GM23338 (cell line): ENCODE measurements at regions not wholly inside any gene's neighbourhood (a gene's known extent, or its start where the extent isn't known, plus 50 kb on each side); places are given as distances from the start of the nearest gene placed in this dataset.
"Not testable (repeated sequence)": the region's sequence is repeated elsewhere in the genome, so short reads cannot be mapped to it uniquely, and the experiment has no call there.

Source experiments
- ATAC-seq: fragments of 200-7000 bp; cut with Tn5 transposase; 3 replicates; pipeline ENCODE4 v1.9.1; 2020
- DNase-seq: peaks from one replicate; pipeline ENCODE4 v3.0.0-alpha.2; 2015; ENCODE audit warnings: low spot score
- H2AFZ ChIP-seq: fragments of 200-600 bp; sonication (generic); 2 replicates; pipeline ENCODE4 v1.8.0; 2016; ENCODE audit warnings: antibody characterized with exemption, mild to moderate bottlenecking, moderate library complexity
- H3F3A ChIP-seq: fragments of 200-600 bp; sonication (generic); replicated peaks from 2 replicates; pipeline ENCODE4 v1.8.0; 2017; ENCODE audit warnings: antibody characterized with exemption, mixed run types, low read depth
- H3K27ac ChIP-seq: fragments of 200-600 bp; sonication (generic); 2 replicates; pipeline ENCODE4 v1.6.1; 2016; ENCODE audit warnings: low read depth
- H3K27me3 ChIP-seq: fragments of 200-600 bp; sonication (generic); 2 replicates; pipeline ENCODE4 v1.8.0; 2016; ENCODE audit warnings: mild to moderate bottlenecking, mixed run types, moderate library complexity; ENCODE audit not compliant: insufficient read depth
- H3K36me3 ChIP-seq: fragments of 200-600 bp; sonication (generic); 2 replicates; pipeline ENCODE4 v1.8.0; 2016; ENCODE audit warnings: mild to moderate bottlenecking; ENCODE audit not compliant: insufficient read depth
- H3K4me1 ChIP-seq: fragments of 200-600 bp; sonication (generic); 2 replicates; pipeline ENCODE4 v1.8.0; 2016; ENCODE audit warnings: mild to moderate bottlenecking, moderate library complexity; ENCODE audit not compliant: insufficient read depth
- H3K4me2 ChIP-seq: fragments of 200-600 bp; sonication (generic); 2 replicates; pipeline ENCODE4 v1.7.1; 2017; ENCODE audit warnings: mixed run types
- H3K4me3 ChIP-seq: fragments of 200-600 bp; sonication (generic); 2 replicates; pipeline ENCODE4 v1.6.1; 2016; ENCODE audit warnings: mixed run types
- H3K79me2 ChIP-seq: fragments of 200-600 bp; sonication (generic); replicated peaks from 2 replicates; pipeline ENCODE4 v1.8.0; 2017; ENCODE audit warnings: mild to moderate bottlenecking; ENCODE audit not compliant: insufficient read depth
- H3K9me2 ChIP-seq: fragments of 200-600 bp; sonication (generic); 2 replicates; pipeline ENCODE4 v1.8.0; 2017; ENCODE audit not compliant: insufficient read depth
- H4K20me1 ChIP-seq: fragments of 200-600 bp; sonication (generic); replicated peaks from 2 replicates; pipeline ENCODE4 v1.8.0; 2017; ENCODE audit warnings: mild to moderate bottlenecking; ENCODE audit not compliant: insufficient read depth
- H3K27ac Mint-ChIP-seq: 2 replicates; pipeline ENCODE4 v1.8.0; 2020; ENCODE audit warnings: inconsistent platforms, mild to moderate bottlenecking, moderate library complexity, mixed read lengths
- H3K27me3 Mint-ChIP-seq: 3 replicates; pipeline ENCODE4 v1.8.0; 2022; ENCODE audit warnings: low read depth, mild to moderate bottlenecking, moderate library complexity, mixed read lengths, inconsistent platforms; ENCODE audit not compliant: insufficient read depth, poor library complexity
- H3K36me3 Mint-ChIP-seq: 3 replicates; pipeline ENCODE4 v1.8.0; 2021; ENCODE audit warnings: low read depth, mild to moderate bottlenecking, inconsistent platforms, moderate library complexity, mixed read lengths
- H3K4me1 Mint-ChIP-seq: 3 replicates; pipeline ENCODE4 v1.8.0; 2020; ENCODE audit warnings: mild to moderate bottlenecking, inconsistent platforms, mixed read lengths
- H3K4me3 Mint-ChIP-seq: 3 replicates; pipeline ENCODE4 v1.8.0; 2021; ENCODE audit warnings: moderate library complexity, mild to moderate bottlenecking, inconsistent platforms, mixed read lengths
- H3K9me3 Mint-ChIP-seq: 3 replicates; pipeline ENCODE4 v1.8.0; 2020; ENCODE audit warnings: moderate library complexity, mild to moderate bottlenecking, inconsistent platforms, mixed read lengths
- CREB1 ChIP-seq: fragments of 250-450 bp; sonication (Bioruptor Pico); IDR thresholded peaks from 2 replicates; pipeline ENCODE4 v1.5.0; 2020; ENCODE audit warnings: low read depth, mild to moderate bottlenecking, moderate library complexity
- EZH2 ChIP-seq: fragments of 200-600 bp; sonication (generic); IDR thresholded peaks from one replicate; pipeline ENCODE4 v1.8.0; 2017; ENCODE audit warnings: antibody characterized with exemption, mild to moderate bottlenecking, low read depth; ENCODE audit not compliant: unreplicated experiment
- EZH2phosphoT487 ChIP-seq: fragments of 200-600 bp; sonication (generic); IDR thresholded peaks from one replicate; pipeline ENCODE4 v1.8.1; 2018; ENCODE audit warnings: antibody characterized with exemption; ENCODE audit not compliant: unreplicated experiment
- JUNB ChIP-seq: IDR thresholded peaks from one replicate; pipeline ENCODE4 v1.6.1; 2016; ENCODE audit warnings: antibody characterized with exemption; ENCODE audit not compliant: unreplicated experiment
- NANOG ChIP-seq: IDR thresholded peaks from 2 replicates; pipeline ENCODE4 v1.6.1; 2016; ENCODE audit warnings: antibody characterized with exemption, borderline replicate concordance
- POLR2AphosphoS5 ChIP-seq: IDR thresholded peaks from 2 replicates; pipeline ENCODE4 v1.6.1; 2016; ENCODE audit warnings: antibody characterized with exemption, low read depth
- STAT1 ChIP-seq: IDR thresholded peaks from one replicate; pipeline ENCODE4 v1.6.1; 2016; ENCODE audit warnings: antibody characterized with exemption; ENCODE audit not compliant: unreplicated experiment
- ZNF114 ChIP-seq: fragments of 250-450 bp; sonication (Bioruptor Pico); IDR thresholded peaks from 2 replicates; pipeline ENCODE4 v1.5.0; 2020; ENCODE audit warnings: mild to moderate bottlenecking, moderate library complexity
- ZNF331 ChIP-seq: fragments of 250-450 bp; sonication (Bioruptor Pico); IDR thresholded peaks from 2 replicates; pipeline ENCODE4 v1.5.0; 2020; ENCODE audit warnings: low read depth, mild to moderate bottlenecking, moderate library complexity
- TF ChIP-seq, protein P1 (sequence below): IDR thresholded peaks from one replicate; pipeline ENCODE4 v1.6.1; 2018; ENCODE audit warnings: antibody characterized with exemption; ENCODE audit not compliant: unreplicated experiment
- TF ChIP-seq, protein P2 (sequence below), 2 experiments: fragments of 200-600 bp in 1 of 2; sonication (generic) in 1 of 2; conservative IDR thresholded peaks; 2 replicates each; pipeline versions ENCODE4 v1.5.1 to v1.6.1; 2016 to 2017; ENCODE audit warnings: antibody characterized with exemption in 2 of 2, low read depth in 2 of 2, mild to moderate bottlenecking in 2 of 2, moderate library complexity in 1 of 2
- TF ChIP-seq, protein P3 (sequence below): IDR thresholded peaks from 2 replicates; pipeline ENCODE4 v1.6.1; 2016; ENCODE audit warnings: antibody characterized with exemption

DNA sequence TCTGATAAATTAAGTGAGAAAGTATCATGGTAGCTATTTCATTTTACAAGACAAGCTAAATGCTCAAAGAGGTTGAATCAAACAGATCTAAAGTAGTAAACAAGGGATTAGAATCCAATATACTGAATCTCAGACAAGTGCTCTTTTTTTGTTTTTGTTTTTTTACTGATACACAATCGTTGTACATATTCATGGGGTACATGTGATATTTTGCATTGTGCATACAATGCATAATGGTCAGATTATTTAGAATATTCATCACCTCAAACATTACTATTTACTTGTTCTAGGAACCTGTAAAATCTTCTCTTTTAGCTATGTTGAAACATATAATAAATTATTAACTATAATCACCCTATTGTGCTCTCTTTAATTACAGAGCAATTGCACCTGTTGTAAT is 57.0 kb upstream of the HCRTR2 start:
- Mint-ChIP-seq H3K9me3 (peaks cover 18% of the 10 kb centered on the region; the same call in 2 of the 3 replicates), H3K36me3 (peaks cover 5% of the 10 kb centered on the region; the same call in 1 of the 3 replicates), H3K4me1 (no peaks in the 10 kb centered on the region), H3K27me3 (no peaks in the 10 kb centered on the region), H3K4me3 (no peak overlapping the region), H3K27ac (no peak overlapping the region)
- Histone ChIP-seq H3K27me3 (no peaks in the 10 kb centered on the region), H3K4me1 (no peaks in the 10 kb centered on the region), H2AFZ (no peak overlapping the region), H3K4me3 (no peak overlapping the region), H3K9me2 (no peaks in the 10 kb centered on the region; the same call in 1 of the 2 replicates), H3K36me3 (no peaks in the 10 kb centered on the region), H3F3A (no peaks in the 10 kb centered on the region), H3K79me2 (no peaks in the 10 kb centered on the region), H4K20me1 (no peaks in the 10 kb centered on the region), H3K4me2 (no peak overlapping the region), H3K27ac (no peak overlapping the region)
- no peak for TF ChIP-seq CREB1 (CRISPR knock-in tag)
- TF ChIP-seq EZH2: no peak
- TF ChIP-seq NANOG: no peak
- TF ChIP-seq, protein P1, sequence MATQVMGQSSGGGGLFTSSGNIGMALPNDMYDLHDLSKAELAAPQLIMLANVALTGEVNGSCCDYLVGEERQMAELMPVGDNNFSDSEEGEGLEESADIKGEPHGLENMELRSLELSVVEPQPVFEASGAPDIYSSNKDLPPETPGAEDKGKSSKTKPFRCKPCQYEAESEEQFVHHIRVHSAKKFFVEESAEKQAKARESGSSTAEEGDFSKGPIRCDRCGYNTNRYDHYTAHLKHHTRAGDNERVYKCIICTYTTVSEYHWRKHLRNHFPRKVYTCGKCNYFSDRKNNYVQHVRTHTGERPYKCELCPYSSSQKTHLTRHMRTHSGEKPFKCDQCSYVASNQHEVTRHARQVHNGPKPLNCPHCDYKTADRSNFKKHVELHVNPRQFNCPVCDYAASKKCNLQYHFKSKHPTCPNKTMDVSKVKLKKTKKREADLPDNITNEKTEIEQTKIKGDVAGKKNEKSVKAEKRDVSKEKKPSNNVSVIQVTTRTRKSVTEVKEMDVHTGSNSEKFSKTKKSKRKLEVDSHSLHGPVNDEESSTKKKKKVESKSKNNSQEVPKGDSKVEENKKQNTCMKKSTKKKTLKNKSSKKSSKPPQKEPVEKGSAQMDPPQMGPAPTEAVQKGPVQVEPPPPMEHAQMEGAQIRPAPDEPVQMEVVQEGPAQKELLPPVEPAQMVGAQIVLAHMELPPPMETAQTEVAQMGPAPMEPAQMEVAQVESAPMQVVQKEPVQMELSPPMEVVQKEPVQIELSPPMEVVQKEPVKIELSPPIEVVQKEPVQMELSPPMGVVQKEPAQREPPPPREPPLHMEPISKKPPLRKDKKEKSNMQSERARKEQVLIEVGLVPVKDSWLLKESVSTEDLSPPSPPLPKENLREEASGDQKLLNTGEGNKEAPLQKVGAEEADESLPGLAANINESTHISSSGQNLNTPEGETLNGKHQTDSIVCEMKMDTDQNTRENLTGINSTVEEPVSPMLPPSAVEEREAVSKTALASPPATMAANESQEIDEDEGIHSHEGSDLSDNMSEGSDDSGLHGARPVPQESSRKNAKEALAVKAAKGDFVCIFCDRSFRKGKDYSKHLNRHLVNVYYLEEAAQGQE: no peak
- TF ChIP-seq POLR2AphosphoS5: no peak
- no peak for TF ChIP-seq EZH2phosphoT487
- TF ChIP-seq ZNF331 (CRISPR knock-in tag): no peak
- no peak for TF ChIP-seq JUNB
- TF ChIP-seq, protein P2, sequence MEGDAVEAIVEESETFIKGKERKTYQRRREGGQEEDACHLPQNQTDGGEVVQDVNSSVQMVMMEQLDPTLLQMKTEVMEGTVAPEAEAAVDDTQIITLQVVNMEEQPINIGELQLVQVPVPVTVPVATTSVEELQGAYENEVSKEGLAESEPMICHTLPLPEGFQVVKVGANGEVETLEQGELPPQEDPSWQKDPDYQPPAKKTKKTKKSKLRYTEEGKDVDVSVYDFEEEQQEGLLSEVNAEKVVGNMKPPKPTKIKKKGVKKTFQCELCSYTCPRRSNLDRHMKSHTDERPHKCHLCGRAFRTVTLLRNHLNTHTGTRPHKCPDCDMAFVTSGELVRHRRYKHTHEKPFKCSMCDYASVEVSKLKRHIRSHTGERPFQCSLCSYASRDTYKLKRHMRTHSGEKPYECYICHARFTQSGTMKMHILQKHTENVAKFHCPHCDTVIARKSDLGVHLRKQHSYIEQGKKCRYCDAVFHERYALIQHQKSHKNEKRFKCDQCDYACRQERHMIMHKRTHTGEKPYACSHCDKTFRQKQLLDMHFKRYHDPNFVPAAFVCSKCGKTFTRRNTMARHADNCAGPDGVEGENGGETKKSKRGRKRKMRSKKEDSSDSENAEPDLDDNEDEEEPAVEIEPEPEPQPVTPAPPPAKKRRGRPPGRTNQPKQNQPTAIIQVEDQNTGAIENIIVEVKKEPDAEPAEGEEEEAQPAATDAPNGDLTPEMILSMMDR (conservative IDR thresholded peaks at IDR 0.05; ENCODE audit: low read depth in 2 of 2): no peak
- TF ChIP-seq, protein P3, sequence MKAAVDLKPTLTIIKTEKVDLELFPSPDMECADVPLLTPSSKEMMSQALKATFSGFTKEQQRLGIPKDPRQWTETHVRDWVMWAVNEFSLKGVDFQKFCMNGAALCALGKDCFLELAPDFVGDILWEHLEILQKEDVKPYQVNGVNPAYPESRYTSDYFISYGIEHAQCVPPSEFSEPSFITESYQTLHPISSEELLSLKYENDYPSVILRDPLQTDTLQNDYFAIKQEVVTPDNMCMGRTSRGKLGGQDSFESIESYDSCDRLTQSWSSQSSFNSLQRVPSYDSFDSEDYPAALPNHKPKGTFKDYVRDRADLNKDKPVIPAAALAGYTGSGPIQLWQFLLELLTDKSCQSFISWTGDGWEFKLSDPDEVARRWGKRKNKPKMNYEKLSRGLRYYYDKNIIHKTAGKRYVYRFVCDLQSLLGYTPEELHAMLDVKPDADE: no peak
- TF ChIP-seq STAT1: no peak
- no peak for TF ChIP-seq ZNF114 (CRISPR knock-in tag)
- ATAC-seq (no peak), DNase-seq (no peak)

DNA sequence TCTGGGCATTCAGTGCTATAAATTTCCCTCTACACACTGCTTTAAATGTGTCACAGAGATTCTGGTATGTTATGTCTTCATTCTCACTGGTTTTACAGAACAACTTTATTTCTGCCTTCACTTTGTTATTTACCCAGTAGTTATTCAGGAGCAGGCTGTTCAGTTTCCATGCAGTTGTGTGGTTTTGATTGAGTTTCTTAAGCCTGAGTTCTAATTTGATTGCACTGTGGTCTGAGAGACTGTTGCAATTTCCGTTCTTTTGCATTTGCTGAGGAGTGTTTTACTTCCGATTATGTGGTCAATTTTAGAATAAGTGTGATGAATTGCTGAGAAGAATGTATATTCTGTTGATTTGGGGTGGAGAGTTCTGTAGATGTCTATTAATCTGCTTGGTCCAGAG is 50.1 kb upstream of the HCRTR2 start:
- not testable (repeated sequence) for H3K36me3 ChIP-seq, H3K27ac ChIP-seq, H3K27me3 Mint-ChIP-seq, H3K27ac Mint-ChIP-seq, H3K4me3 ChIP-seq, H2AFZ ChIP-seq, H3K79me2 ChIP-seq, H3K4me2 ChIP-seq, ATAC-seq, H3K4me3 Mint-ChIP-seq, H3K36me3 Mint-ChIP-seq, DNase-seq, H3K4me1 ChIP-seq, H3K4me1 Mint-ChIP-seq, H3K9me2 ChIP-seq, H4K20me1 ChIP-seq, H3K27me3 ChIP-seq, H3F3A ChIP-seq
- H3K9me3 Mint-ChIP-seq: peaks cover 43% of the 10 kb centered on the region
